SK-N-SH (cell line): ENCODE measurements at regions not wholly inside any gene's neighbourhood (a gene's known extent, or its start where the extent isn't known, plus 50 kb on each side); places are given as distances from the start of the nearest gene placed in this dataset.

Source experiments
- CHD2 ChIP-seq: fragments of 150-350 bp; IDR thresholded peaks from 2 replicates; pipeline ENCODE4 v1.6.1; 2018; ENCODE audit warnings: low read length; ENCODE audit not compliant: partially characterized antibody
- CTCF ChIP-seq: fragments of 200-600 bp; sonication (generic); IDR thresholded peaks from 2 replicates; pipeline ENCODE4 v1.6.1; 2017; ENCODE audit warnings: antibody characterized with exemption, mild to moderate bottlenecking, moderate library complexity
- EZH2phosphoT487 ChIP-seq: fragments of 200-600 bp; sonication (generic); IDR thresholded peaks from 2 replicates; pipeline ENCODE4 v1.6.1; 2017; ENCODE audit warnings: low read depth, mixed run types, mild to moderate bottlenecking, antibody characterized with exemption, moderate library complexity, borderline replicate concordance
- FOSL2 ChIP-seq: IDR thresholded peaks from 2 replicates; pipeline ENCODE4 v1.4.0; 2012; ENCODE audit warnings: low read depth, mild to moderate bottlenecking, moderate library complexity, borderline replicate concordance
- FOXM1 ChIP-seq: IDR thresholded peaks from 2 replicates; pipeline ENCODE4 v1.4.0; 2012; ENCODE audit warnings: low read depth, mild to moderate bottlenecking
- IRF3 ChIP-seq: fragments of 150-350 bp; IDR thresholded peaks from 2 replicates; pipeline ENCODE4 v1.6.1; 2016; ENCODE audit warnings: mild to moderate bottlenecking, low read depth, low read length
- MXI1 ChIP-seq: IDR thresholded peaks from 2 replicates; pipeline ENCODE4 v1.6.1; 2012; ENCODE audit warnings: mild to moderate bottlenecking, low read depth, low read length, improper control_type of control experiment
- RAD21 ChIP-seq: IDR thresholded peaks from 2 replicates; pipeline ENCODE4 v1.6.1; 2012; ENCODE audit warnings: mild to moderate bottlenecking, low read length
- TAF1 ChIP-seq: IDR thresholded peaks from 2 replicates; pipeline ENCODE4 v1.6.1; 2012; ENCODE audit warnings: low read depth, mild to moderate bottlenecking, low read length, moderate library complexity, borderline replicate concordance
- YY1 ChIP-seq: IDR thresholded peaks from 2 replicates; pipeline ENCODE4 v1.4.0; 2012; ENCODE audit warnings: low read depth, mild to moderate bottlenecking
- TF ChIP-seq, protein P1 (sequence below): IDR thresholded peaks from 2 replicates; pipeline ENCODE4; 2012
- TF ChIP-seq, protein P2 (sequence below): IDR thresholded peaks from 2 replicates; pipeline ENCODE4 v1.4.0; 2012; ENCODE audit warnings: low read depth

DNA sequence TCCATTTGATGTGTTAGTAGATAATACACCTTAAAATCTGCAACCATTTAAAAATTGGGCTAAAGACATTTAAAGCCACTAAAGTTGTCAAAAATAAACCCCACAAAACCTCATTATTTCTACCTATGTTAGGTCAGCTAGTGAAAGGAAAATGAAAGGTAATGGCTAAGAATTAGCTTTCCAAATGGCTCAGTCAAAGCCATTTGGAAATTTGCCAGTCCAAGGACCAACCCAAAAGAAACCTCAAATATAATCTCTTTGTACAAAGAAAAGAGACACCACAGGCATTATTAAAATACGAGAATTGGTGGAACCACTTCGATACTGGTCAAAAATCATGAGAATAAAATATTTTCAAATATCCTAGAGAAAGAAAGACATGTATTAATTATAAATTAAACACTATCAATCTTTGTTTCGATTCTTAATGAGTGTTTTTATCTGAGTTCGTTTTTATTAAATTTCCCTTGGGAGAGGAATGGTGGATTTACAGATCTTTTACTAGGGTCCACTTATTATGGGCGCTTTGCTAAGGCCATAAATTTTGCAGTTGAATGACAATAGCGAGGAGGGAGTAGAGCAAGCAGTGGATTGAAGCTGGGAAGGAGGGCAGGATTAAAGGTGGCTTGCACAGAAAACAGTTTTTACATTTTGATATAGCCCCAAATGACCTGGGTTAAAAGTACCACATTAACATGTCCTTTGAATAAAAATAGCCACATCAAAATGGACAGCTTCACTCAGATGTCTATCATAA is 116.8 kb upstream of the SHB start:
- no peak for TF ChIP-seq CTCF
- no peak for TF ChIP-seq TAF1
- no peak for TF ChIP-seq FOXM1
- TF ChIP-seq, protein P1, sequence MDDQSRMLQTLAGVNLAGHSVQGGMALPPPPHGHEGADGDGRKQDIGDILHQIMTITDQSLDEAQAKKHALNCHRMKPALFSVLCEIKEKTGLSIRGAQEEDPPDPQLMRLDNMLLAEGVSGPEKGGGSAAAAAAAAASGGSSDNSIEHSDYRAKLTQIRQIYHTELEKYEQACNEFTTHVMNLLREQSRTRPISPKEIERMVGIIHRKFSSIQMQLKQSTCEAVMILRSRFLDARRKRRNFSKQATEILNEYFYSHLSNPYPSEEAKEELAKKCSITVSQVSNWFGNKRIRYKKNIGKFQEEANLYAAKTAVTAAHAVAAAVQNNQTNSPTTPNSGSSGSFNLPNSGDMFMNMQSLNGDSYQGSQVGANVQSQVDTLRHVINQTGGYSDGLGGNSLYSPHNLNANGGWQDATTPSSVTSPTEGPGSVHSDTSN = no peak
- TF ChIP-seq MXI1 = no peak
- no peak for TF ChIP-seq FOSL2
- TF ChIP-seq IRF3 = no peak
- no peak for TF ChIP-seq YY1
- no peak for TF ChIP-seq CHD2
- TF ChIP-seq RAD21 = no peak
- TF ChIP-seq EZH2phosphoT487 = no peak
- TF ChIP-seq, protein P2, sequence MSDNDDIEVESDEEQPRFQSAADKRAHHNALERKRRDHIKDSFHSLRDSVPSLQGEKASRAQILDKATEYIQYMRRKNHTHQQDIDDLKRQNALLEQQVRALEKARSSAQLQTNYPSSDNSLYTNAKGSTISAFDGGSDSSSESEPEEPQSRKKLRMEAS = no peak
